ENCODE measurements at regions not wholly inside any gene's neighbourhood (a gene's known extent, or its start where the extent isn't known, plus 50 kb on each side); places are given as distances from the start of the nearest gene placed in this dataset.
A peak's percentile ranks its signal among the peaks of the same experiment; 100 is the strongest.

DNA sequence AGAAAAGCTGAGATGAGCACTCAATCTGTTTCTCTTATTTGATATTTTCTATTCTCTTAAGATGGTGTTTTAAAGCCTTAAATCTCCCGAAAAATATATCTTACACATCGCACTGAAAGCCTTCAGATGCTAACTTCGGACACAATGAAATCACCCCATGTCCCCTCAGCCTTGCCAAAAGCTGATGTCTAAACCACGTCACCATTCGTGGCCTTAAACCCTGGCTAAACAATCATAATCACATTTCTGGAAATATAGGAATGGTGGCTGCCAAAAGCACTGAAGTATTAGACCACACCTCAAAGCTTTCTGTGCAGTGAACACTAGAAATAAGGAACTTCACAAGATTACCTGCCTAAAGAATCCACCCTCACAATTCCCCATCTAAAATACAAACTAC is 402.7 kb downstream of the SOX9 start:
- DNase-seq (ENCODE audit: low spot score), result no peak

DNA sequence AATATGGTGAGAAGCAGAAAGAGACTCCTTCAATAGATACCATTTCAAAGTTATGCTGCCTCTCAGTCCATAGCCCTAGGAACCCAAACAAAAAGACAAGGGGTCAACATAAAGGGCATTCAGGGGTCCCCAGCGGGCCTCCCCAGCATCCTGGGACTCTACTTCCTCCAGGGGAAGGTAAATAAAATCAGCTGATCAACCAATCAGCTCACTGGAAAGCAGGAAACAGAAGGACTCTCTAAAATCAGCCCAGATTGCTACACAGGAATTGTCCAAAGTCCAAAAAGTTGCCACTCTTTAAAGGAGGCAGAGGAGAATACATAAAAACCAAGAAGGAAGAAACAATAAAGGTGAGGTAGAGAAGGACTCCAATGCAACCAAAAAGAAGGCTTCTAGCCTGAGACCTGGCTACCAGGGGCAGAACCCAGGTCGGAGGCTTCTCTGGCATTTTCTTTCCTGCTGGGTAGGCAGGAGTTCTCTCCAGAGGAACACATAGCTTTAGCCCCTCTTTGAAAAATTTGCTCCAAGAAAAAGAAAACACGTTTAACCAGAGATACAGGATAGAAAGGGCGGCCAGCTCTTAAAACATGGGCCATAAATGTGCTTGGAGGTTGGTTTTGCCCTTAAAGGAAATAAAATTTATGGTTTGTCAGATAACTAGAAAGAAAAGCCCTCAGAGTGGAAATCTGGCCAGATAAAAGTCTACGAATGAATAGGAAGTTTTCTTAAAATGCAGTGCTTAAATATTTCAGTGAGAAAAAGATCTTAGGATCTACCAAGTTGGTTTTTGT is 404.6 kb downstream of the SOX9 start:
- no peak for DNase-seq (ENCODE audit: low spot score)

DNA sequence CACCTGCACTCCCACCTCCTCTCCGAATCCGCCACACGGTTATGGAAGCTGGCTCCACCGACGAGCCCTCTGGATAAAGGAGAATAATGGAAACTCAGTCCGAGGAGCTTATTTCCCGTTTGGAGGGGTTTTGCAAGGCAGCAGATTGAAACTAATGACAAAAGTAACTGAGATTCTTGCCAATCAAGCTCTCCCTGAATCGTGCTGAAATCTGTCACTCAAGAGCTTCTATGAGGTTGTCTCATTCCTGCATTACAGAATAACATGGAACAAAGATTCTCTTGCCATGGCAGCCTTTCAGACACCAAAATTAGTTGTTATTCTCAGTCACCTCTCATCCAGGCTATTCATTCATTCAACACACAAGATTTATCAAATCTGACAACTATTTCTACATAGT is 405.9 kb downstream of the SOX9 start:
- no peak for DNase-seq (ENCODE audit: low spot score)

DNA sequence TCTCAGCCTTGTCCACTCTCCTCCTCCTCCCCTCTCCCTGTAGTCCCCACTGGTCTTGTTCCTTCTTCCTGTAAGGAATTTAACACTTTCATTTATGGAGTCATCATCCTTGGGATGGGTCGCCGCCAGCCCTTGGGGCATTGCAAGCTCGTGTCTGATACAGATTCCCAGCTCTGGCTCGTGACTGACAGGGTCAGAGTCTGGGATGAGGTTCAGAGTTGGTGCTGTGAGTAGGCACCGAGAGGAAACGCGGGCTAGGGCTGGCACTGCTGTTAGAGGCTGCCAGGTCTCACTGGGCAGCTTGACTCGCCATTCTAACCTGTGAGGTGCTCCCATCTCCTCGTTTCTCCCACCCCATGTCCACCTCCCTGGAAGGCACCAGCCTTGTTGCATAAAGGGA is 407.0 kb downstream of the SOX9 start:
- no peak for DNase-seq (ENCODE audit: low spot score)

DNA sequence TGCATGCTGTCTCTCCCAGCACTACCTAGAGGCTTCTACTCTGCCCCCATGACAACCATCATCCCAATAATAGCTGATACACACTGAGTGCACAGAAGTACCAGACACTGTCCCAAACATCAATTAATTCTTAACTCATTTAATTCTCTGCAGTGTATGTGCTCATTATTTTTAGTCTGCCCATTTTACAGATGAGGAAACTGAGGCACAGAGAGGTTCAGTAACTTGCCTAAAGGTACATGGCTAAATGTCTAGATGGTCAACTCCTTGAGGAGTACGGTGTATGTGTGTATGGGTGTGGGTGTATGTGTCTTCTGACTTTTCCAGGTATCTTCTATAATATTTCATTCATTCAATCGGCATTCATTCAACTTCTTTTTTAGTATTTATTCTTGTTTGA is 407.9 kb downstream of the SOX9 start:
- DNase-seq (ENCODE audit: low spot score), result no peak

DNA sequence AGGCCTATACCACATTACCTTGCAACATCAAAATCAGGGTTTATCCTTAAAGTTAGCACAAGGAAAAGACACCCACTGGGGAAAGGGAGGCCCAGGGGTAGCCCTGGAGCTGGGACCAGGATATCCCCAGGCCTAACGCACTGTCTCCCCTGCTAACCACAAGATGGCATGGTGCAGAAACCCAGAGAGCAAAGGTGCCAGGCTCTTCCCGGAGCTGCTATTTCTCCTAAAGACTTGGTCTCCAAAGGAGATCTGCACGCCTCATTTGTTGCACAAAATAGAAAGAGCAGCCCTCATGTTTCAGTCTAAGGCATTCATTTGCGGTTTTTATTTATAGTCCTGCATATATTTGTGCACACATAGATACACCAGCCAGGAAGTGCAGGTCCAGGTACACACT is 408.6 kb downstream of the SOX9 start:
- DNase-seq (ENCODE audit: low spot score), result no peak

DNA sequence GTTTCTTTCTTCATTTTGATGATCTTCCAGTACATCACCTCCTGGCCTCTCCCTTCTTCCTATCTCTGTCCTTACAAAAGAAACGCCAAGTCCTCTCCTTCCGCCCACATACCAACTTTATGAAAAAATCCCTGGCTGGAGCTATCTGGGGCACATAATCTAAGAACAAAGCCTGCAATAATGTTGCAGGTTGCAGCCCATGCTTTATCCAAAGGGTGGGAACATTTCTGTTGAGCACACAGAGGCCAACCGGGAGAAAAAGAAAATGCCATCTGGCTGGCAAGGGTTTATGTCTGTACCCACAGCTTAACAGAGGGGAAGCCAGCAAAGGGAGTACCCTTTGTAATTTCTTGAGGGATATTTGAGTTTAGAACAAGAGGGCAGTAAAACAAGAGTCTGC is 409.6 kb downstream of the SOX9 start:
- no peak for DNase-seq (ENCODE audit: low spot score)

DNA sequence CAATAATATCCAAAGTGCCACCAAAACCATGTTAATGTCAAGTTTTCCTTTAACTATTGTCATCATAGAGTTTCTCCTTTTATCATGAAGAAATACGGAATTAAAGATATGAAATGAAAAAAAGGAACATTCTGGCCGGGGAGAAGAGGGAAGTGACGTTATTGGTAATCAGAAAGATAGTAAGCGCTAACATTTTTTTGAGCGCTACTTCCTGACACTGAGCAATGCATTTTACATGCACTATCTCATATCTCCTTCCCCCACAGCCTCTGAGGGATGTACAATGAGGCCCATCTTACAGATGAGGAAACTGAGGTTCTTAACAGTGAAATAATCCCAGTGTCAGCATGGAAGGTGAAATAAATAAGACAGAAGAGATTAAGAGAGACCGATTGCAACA is 410.9 kb downstream of the SOX9 start:
- no peak for DNase-seq (ENCODE audit: low spot score)

DNA sequence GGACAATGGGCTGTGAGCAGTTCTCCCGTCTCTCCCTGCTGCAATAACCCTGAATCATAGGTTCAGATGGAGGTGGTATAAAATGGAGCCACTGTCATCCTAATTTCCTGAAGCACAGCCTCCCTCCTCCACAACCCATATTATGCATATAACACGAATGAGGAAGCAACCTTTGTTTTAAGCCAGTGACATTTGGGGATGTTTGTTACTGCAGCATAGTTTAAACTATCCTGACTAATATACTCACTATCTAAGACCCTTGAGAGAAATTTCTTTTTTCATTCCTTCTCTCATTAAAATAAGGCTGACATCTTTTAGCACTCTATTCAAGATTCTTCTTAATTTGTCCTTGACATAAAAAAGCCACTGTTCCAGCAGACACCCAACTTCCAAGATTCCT is 413.4 kb downstream of the SOX9 start:
- no peak for DNase-seq (ENCODE audit: low spot score)

DNA sequence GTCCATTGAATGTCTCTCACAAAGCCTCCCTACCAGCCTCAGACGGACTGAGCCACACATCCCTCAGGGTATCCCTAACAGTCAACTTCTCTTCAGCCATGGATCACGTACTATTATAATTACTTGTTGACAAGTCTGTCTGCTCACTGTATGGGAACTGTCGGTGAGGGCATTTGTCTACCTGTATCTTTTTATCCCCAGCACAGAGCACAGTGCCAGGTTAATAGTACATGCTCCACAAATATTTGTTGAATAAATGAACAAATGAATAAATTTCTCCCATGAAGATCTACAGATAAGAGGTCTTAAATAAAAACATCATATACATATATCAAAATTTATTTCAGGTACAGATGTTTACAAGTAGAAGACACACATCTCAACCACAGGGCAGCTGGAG is 414.0 kb downstream of the SOX9 start:
- no peak for DNase-seq (ENCODE audit: low spot score)

DNA sequence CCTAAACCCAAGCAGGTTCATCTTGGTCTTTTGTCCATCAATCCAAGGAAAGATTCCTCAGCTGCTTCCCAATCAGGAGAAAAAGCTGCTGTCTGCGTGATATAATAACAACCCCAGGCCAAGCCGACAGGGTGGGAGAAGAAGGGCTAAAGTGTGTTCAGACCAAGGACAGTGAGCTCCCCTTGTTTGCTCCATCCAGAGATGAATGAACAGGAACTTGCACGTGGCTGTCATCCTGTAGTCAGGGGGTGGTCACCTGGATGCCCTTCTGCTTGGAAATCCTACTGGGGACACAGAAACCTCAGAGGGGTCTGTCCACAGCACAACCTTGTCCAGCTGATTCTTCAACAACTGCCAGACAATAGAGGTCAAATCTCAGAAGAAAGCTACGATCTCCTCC is 414.5 kb downstream of the SOX9 start:
- DNase-seq (ENCODE audit: low spot score), result no peak

DNA sequence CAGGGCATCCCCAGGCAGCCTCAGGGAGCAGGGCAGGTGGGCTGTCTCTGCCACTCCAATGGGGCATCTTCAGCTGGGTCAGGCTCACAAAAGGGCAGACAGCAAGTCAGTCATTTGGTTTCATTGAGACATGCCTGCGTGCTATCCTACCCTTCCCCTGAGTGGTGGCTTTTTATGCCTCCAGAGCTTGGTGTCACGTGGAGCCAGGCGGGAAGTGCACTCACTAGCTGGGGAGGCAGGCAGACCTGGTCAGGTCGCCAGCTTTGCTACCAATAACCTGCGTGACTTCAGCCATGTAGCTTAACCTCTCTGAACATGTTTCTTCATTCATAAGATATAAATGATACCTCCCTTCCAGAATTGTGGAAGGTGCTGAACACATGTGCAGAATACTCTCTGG is 415.0 kb downstream of the SOX9 start:
- DNase-seq (ENCODE audit: low spot score), result no peak

DNA sequence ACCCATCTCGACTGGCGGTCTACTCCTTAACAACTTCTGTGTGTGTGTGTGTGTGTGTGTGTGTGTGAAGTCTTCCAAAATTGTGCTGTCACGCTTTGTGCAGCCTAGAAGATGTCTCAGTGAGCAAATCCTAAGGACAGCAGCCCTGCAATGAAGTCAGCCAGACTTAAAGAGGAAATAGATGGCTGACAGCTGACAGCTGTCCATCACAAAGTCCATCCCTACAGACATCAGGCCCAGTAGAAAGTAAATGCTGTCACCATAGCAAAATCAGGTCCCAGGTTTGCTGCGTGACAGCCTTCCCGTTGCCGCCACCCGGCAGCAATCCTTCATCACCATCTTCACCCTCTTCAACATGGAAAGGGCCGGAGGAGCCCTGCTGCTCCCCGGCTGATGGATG is 416.0 kb downstream of the SOX9 start:
- DNase-seq (ENCODE audit: low spot score), result no peak

DNA sequence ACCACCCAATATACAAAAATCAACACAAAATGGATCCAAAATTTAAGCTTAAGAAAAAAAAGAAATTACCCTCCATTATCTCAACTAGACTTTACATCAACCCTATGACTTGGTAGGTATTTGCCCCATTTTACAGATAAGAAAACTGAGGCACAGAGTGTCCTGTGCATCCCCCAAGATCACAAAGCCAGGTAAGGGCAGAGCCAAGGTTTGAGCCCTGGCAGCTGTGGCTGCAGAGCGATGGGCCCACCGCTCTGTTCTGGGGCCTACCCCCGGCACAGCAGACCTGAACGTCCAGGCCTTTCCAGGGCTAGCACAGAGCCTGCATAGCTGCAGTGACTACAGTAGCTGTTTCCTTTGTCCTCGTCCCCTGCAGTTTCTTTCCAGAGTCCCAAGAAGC is 417.6 kb downstream of the SOX9 start:
- no peak for DNase-seq (ENCODE audit: low spot score)

DNA sequence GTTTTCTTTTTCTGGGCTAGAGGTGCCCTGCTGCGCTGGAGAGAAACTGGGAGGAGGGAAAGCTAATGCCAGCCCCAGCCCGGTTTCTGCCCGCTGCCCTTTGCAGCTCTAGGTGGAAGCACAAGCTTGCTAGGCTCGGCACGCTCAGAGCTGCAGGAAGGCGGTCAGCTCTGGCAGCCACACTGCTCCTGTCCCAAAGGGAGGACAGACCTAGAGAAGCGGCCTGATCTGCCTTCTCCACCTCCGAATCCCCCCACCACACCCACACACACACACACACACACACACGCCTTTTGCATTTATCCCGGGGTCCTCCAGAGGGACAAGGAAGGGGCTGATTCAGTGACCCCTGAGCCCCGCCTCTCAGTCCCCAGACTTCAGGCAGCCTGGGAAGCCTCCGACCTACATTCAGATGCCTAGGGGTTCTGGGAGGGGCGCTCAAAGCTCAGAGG is 418.1 kb downstream of the SOX9 start:
- DNase-seq (ENCODE audit: low spot score), result no peak

DNA sequence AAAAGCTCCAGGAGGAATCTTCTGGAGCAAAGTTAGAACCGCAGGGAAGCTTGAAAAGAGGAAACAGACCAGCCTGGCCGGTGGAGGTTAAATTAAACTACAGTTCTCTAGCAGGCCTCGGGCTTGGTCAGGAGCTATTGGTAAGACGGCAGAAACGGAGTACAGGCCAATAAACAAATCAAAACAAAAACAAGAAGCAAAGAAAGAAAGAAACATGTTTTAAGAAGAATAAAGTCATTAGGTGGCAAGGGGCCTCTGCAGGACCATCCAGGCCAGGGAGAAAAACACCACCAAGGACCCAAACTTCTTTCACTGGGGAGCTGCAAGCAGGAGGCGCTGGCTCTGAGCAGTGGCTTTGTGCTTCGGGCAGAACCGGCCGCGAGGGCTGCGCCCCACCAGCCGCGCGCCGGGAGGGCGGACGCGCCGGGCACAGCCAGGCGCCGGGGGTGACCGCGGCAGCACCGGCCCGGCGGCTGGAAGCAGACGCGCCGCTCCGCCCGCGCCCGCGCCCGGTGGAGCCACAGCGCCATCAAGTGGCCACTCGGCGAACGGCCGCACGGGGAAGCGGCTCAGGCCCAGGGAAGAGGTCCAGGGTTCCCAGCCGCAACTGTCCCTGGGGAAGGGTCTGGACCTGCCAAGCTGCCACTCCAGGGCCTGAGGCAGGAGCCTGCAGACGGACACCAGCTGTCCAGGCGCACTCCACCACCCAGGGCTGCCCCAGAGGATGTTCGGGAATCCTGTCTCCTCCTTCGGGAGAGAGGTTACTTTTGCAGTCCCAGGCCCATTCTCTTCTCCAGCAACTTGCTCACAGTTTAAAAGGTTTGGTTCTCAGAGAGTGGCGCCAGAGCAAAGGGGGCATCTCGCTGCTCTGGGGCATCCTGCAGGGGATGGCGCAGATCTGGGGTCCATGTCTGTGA is 419.4 kb downstream of the SOX9 start:
- DNase-seq (ENCODE audit: low spot score), result peak; percentile 97

DNA sequence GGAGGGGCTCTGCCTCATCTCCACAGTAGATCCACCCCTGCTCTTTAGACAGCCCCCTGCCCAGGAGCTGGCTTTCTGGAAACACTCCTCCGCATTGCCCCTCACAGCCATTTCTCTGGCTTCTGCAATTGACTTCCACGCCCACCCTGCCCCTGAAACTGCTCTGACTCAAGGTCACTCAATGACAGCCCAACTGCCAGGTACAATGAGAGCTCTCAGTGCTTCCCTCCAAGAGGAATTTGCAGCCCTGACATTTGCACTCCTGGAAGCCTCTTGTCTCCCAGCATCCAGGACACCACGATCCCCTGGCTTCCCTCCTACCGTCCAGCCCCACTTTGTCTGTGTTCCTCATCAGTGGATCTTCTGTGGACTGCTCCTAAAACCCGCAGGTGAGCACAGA is 421.5 kb downstream of the SOX9 start:
- DNase-seq (ENCODE audit: low spot score), result no peak

DNA sequence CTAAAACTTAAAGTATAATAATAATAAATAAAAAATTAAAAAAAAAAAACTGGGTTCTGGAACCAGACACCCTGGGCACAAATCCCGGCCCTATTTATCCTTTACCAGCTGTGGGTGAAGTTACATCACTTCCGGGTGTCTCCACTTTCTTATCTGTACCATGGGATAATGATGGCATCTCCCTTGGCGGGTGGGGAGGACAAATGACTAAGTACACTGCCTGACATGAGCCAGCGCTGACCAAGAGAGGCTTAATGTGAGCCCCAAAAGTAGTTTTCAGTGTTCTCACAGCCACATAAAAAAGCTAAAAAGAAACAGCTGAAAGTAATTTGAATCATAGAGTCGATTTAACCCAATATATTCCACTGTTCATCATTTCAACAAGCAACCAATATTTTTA is 424.9 kb downstream of the SOX9 start:
- DNase-seq (ENCODE audit: low spot score), result no peak

DNA sequence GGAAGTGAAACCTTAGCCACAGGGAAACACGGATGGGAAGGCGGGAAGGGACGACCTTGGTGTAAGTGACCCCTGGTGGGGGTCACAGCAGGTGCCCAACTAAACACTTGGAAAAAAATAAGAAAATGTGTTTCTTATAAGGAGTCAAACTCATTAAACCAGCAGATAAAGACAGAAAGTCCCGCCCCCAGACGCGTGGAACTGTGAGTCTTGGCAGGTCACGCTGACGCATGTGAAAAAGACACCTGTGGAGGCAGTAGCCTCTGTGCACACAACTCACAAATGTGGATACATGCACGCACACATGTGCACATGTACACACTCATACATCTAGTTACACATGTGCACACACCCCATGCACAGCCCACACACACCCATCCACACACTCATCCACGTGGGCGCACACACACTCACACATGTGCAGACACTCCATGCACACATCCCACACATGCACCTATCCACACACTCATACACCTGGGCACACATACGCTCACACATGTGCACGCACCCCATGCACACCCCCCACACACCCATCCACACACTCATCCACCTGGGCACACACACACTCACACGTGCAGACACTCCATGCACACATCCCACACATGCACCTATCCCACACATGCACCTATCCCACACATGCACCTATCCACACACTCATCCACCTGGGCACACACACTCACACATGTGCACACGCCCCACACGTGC is 432.4 kb downstream of the SOX9 start:
- DNase-seq (ENCODE audit: low spot score), result no peak

DNA sequence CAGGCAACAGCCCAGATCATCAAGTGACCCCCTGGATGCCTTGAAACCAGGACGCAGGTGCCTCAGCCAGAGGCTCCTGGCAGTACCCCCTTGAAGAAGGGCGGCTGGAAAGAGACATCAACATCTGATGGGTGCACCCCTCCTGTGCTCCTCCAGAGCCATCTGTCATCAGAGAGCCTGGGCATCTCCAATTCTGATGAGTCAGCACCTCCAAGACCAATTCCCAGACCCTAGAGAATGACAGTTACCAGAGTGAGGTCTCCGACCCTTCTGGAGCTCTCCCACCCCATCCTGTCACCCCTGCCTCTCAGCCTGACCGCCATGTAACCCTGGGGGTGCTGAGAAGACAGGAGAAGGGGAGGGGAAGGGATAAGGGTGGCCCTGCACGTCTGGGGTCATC is 433.7 kb downstream of the SOX9 start:
- no peak for DNase-seq (ENCODE audit: low spot score)

DNA sequence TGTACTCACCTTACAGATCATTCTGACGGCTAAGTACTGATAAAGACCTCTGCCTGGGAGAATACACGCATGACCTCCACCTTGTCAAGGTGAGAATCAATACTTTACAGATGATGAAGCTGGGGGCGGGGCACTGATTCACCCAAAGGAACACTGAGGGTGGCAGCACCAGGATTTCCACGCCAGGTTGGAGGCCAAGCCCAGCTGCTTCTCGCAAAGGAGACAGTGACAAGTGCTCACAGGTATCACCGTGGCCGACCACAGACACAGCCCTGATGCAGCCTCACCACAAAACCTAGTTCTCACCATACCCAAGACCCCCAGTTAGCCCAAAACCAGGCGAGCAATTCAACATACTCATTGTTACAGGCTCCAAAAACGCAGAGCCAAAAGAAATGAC is 434.2 kb downstream of the SOX9 start:
- DNase-seq (ENCODE audit: low spot score), result no peak

DNA sequence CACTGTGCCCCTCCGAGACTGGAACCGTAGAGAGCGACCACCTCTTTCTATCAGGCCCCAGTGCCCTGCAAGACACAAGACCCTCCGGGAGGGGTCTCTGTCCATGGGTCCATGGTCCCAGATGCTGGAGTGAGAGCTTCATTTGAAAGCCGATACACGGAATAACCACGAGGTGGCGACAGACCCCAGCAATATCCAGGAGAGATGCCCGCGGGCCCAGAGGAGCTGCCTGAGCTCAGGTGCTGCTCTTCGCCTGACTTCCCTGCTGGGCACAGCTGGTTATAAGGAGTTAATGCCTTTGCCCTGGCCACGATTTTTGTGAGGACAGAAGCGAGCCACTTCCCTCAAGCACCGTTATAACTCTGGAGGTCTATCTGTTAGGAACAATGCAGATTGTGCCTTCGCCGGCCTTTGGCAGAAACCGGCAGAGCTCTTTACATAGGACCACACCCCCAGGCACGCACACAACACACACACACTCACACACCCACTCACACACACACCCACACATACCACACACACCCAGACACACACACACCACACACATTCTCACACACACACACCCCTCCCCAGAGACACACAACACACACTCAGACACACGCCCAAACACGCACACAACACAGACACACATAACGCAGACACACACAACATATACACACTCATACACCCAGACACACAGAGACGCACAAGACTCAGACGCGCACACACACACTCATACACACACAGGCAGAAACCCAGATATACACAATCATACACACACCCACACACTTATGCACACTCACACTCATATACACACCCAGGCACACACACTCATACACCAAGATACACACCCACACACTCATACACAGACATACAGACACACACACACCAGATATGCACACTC is 436.4 kb downstream of the SOX9 start:
- peak; percentile 85 for DNase-seq (ENCODE audit: low spot score)

Data from AG08396 (cell line).